H1 (cell line): ENCODE measurements at regions not wholly inside any gene's neighbourhood (a gene's known extent, or its start where the extent isn't known, plus 50 kb on each side); places are given as distances from the start of the nearest gene placed in this dataset.

Experiments
- ASH2L ChIP-seq: fragments of 200-600, 300-600 bp; sonication (generic); IDR thresholded peaks from one replicate; pipeline ENCODE4 v1.7.1; 2017; ENCODE audit warnings: low read length
- ATF2 ChIP-seq: IDR thresholded peaks from 2 replicates; pipeline ENCODE4 v1.6.1; 2012; ENCODE audit warnings: low read length, inconsistent platforms
- CHD7 ChIP-seq: fragments of 300-600 bp; sonication (generic); IDR thresholded peaks from 2 replicates; pipeline ENCODE4 v1.7.1; 2012; ENCODE audit warnings: low read length, moderate library complexity, mild to moderate bottlenecking, inconsistent platforms; ENCODE audit not compliant: insufficient replicate concordance
- CTBP2 ChIP-seq: IDR thresholded peaks from 2 replicates; pipeline ENCODE4 v1.7.0; 2011; ENCODE audit warnings: borderline replicate concordance, mild to moderate bottlenecking, moderate library complexity, mixed read lengths, low read length; ENCODE audit not compliant: insufficient read depth, insufficient read length
- EP300 ChIP-seq, 2 experiments: IDR thresholded peaks; 1 replicate in 1 of 2; 2 replicates in 1 of 2; pipeline ENCODE4 v1.6.1; 2011 to 2012; ENCODE audit warnings: low read depth in 2 of 2, low read length in 2 of 2, mild to moderate bottlenecking in 2 of 2, borderline replicate concordance in 1 of 2, inconsistent platforms in 1 of 2, moderate library complexity in 1 of 2
- PHF8 ChIP-seq: fragments of 200-600 bp; sonication (generic); conservative IDR thresholded peaks from 2 replicates; pipeline ENCODE4 v1.7.1; 2012; ENCODE audit warnings: low read depth, mild to moderate bottlenecking, inconsistent platforms, low read length, moderate library complexity
- SP2 ChIP-seq: IDR thresholded peaks from 2 replicates; pipeline ENCODE4 v1.6.1; 2012; ENCODE audit warnings: mild to moderate bottlenecking, low read length, inconsistent platforms

- TF ChIP-seq CHD7, result no peak
- TF ChIP-seq PHF8, result no peak
- TF ChIP-seq EP300 (IDR thresholded peaks at IDR 0.05; ENCODE audit: borderline replicate concordance in 1 of 2, low read depth in 2 of 2, low read length in 2 of 2), result no peak
- TF ChIP-seq SP2, result no peak
- no peak for TF ChIP-seq CTBP2
- TF ChIP-seq ASH2L, result no peak
- no peak for TF ChIP-seq ATF2
These were observed 201.8 kb downstream of the TTLL2 start (continued) for GRCh38 chr6:167526465-167527368.
